Astrocyte (in vitro differentiated cells and primary cell): ENCODE measurements at regions not wholly inside any gene's neighbourhood (a gene's known extent, or its start where the extent isn't known, plus 50 kb on each side); places are given as distances from the start of the nearest gene placed in this dataset.

ENCODE experiments used
- CTCF ChIP-seq: IDR thresholded peaks from 2 replicates; pipeline ENCODE4 v1.5.1; 2011; ENCODE audit warnings: low read depth, mild to moderate bottlenecking, inconsistent platforms, low read length, moderate library complexity; ENCODE audit not compliant: insufficient read depth
- EZH2 ChIP-seq: IDR thresholded peaks from 2 replicates; pipeline ENCODE4 v1.6.1; 2012; ENCODE audit warnings: mild to moderate bottlenecking, low read length, inconsistent platforms; ENCODE audit not compliant: insufficient read depth

- TF ChIP-seq CTCF (no peak), EZH2 (no peak)
Observed at GRCh38 chr22:46041642-46042041, 64.7 kb upstream of the WNT7B start.
